ENCODE measurements at regions not wholly inside any gene's neighbourhood (a gene's known extent, or its start where the extent isn't known, plus 50 kb on each side); places are given as distances from the start of the nearest gene placed in this dataset.
A peak's percentile ranks its signal among the peaks of the same experiment; 100 is the strongest.

GRCh38 chr5:36507332-36507952 lies 99.0 kb upstream of the SLC1A3 start:
- peak; percentile 71 for TF ChIP-seq CTCF (IDR thresholded peaks at IDR 0.05; ENCODE audit: insufficient read depth, low read length)
- no peak for TF ChIP-seq POLR2AphosphoS5 (IDR thresholded peaks at IDR 0.05; ENCODE audit: low read depth)
- no peak for TF ChIP-seq REST (IDR thresholded peaks at IDR 0.05; ENCODE audit: insufficient replicate concordance, low read depth)

Measured in HL-60 (cell line).